GM21619 (cell line): ENCODE measurements at regions not wholly inside any gene's neighbourhood (a gene's known extent, or its start where the extent isn't known, plus 50 kb on each side); places are given as distances from the start of the nearest gene placed in this dataset.
A peak's percentile ranks its signal among the peaks of the same experiment; 100 is the strongest.

Source experiments
- ATAC-seq: cut with Tn5 transposase; IDR thresholded peaks from one replicate; pipeline ENCODE4 v1.9.1; 2021; ENCODE audit not compliant: unreplicated experiment

DNA sequence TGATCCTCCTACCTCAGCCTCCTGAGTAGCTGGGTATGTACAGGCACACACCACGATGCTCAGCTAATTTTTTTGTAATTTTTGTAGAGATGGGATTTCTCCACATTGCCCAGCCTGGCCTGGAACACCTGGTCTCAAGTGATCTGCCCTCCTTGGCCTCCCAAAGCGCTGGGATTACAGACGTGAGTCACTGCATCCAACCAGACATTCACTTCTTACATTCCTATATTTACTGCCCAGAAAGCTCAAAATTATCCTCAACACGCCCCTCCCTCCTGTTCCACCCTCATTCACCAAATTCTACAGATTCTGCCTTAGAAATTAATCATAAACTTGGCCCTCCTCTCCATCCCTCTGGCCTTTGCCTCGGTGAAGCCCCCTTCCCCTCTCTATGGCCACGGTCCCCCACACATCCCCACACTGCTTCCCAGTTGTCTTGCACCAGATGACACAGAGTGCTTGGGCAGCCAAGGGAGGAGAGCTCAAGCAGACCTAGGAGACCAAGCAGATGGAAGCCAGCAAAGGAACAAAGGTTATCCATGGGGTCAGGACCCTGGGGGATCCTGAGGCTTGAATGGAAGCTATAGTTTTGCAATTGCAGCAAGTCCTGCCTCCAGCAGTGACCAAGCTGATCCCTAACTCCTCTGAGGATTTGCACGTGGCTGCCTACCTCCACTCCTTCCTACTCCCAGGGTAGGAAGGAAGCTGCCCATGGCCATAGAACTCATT is 213.2 kb upstream of the FOXN3 start:
- ATAC-seq: no peak

DNA sequence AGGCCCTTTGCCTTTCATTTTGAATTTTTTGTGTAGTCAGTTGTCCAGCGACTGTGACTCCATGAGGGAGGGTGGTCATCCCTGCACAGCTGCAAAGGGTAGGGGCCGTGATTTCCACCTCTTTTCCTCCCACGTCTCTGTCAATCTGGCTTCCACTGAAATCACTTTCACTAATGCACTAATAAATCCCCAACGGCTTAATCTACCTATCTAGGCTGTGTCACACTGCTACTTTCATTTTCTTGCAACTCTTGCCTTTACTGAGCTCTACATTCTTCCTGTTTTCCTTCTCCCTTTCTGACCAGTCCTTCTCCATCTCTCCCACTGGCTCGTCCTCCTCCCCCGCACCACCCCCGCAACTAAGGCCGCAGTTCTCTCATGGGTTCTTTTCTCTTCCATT is 212.3 kb upstream of the FOXN3 start:
- ATAC-seq: no peak

DNA sequence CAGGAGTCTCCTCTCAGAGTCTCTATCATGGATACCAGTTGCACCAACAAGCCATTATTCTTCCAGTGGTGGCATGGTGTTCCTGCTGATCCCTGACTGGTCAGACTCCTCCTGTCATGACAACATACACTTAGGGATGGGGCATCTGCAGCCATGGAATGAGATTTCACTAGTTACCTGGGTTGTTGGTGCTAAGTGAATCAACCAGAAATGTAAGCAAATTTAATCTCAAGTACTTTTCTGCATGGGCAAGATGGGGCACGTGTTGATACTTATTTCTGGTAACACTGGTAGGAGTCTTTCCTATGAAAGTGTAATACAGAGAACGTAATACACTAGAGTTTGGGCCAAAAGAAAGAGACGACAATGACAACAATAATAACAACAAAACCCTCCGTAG is 211.5 kb upstream of the FOXN3 start:
- no peak for ATAC-seq

DNA sequence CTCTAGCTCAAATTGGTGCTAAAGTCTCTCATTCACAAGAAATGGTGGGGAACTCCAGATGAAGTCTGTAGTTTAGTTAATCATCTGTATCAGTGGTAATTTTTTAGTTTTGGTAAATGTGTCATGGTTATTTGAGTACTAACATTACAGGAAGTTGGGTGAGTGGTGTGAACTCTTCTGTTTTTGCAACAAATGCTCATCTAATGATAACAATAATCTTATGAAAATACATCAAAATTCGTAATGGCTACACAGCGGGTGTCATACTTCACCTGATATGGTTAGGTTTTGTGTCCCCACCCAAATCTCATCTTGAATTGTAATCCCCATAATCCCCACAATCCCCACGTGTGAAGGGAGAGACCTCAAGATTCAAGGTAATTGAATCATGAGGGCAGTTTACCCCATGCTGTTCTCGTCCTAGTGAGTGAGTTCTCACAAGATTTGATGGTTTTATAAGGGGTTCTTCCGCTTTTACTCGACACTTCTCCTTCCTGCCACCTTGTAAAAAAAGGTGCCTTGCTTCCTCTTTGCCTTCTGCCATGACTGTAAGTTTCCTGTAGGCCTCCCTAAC is 209.3 kb upstream of the FOXN3 start:
- ATAC-seq: peak; percentile 34

- ATAC-seq: no peak
These were observed 208.7 kb upstream of the FOXN3 start for GRCh38 chr14:89625731-89626232.

DNA sequence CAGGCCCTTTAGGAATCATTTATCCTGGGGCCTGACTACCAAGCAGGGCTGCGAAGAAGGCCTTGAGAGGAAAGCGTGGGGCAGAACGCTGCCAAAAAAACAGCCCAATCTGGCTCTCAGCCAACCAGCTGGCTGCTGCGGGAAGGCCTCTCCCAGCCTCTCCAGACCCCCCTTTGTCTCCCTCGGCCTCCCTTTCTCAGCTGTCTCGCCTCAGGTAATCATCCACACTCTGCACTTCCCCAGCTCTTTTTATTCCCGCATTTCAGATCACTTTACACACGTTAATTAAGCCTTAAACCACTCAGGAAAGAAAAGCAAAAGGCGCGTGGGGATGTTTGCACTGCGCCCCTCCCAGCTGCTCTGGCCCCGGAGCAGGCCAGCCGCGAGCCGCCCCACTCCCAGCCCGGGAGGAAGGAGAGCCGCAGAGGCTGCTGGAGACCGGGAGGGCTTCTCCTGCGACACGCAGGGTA is 208.2 kb upstream of the FOXN3 start:
- no peak for ATAC-seq

DNA sequence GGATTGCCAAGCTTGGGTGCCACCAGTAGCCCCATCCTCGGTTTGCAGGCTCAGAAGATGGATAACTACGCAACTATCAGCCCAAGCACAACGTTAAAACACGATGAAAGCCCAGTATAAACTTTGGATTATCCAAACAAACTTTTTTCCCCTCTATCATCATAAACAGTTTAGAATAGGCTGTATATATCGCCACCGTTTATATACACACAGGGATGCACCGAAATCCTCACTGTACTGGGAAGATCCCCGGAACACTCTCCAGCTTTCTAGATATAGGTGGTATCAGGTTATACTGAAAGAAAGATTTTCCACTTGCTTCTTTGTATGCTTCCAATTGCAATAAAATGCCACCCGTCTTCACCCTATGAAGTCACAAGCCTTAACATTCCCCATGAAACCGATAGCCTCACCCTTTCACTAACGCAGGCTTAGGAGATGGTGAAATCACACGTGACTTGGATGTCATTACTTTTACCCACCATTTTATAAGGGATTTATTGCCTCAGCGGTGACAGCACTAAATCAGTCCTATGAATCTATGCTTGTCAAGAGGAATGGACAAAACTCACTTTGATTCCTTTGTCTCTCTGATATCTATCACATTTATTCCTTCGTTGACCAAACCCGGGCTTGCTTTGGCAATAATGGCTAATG is 207.6 kb upstream of the FOXN3 start:
- no peak for ATAC-seq

- ATAC-seq: no peak
These were observed 205.0 kb upstream of the FOXN3 start for GRCh38 chr14:89621791-89622638.

DNA sequence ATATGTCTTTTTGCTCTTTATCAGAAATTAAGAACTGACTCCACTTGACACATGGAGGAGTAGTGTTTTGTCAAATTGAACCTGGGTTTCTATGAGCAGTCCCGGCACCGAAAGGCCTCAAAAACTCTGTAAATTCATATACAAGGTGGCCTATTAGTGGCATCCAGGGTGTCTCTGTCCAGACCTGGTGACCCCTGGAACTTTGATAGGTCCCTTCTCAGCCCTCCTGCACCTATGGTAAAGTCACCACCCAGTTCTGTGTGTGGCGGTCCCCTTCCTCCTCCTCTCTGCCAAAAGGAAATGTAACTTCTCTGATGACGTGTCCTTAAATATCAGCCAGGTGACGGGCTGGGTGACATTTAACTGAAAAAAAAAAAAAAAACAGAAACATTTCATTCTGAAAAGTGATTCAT is 204.0 kb upstream of the FOXN3 start:
- ATAC-seq: no peak

DNA sequence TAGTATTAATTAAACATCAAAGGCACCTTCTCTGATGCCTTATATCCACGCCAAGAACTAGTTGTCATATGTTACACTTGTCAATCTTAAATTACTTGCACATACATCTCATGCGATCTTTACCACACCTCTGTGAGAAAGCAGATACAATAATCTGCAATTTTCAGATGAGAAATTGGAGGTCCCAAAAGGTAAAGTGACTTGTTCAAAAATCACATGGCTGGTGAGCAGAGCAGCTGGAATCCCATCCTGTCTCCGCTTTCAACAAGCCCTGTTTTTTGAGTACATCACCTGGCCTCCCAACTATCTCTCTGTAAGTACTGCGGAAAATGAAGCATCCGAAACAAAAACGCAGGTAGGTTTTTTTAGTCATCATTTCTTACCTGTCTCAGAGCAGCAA is 203.4 kb upstream of the FOXN3 start:
- ATAC-seq: no peak

GRCh38 chr14:89619596-89619995 is 202.6 kb upstream of the FOXN3 start:
- ATAC-seq: no peak

- ATAC-seq: peak; percentile 68
These were observed 201.9 kb upstream of the FOXN3 start for GRCh38 chr14:89618811-89619551.

DNA sequence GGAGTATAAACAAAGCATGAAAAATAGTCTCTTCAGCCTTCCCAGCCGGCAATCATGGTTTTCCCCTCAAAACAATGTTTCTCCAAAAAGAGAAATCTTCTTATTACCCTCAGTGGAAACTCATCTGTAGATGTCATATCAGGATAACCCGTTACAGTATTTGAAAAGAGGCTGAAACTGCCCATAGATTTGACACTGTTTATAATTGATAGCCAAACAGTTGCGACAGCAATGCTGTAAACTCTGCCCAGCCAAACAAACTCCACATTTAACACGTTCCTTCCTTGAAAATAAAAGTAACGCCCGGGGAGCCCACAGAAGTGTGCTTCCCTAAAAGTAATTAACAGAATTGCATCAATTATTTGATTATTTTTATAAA is 201.3 kb upstream of the FOXN3 start:
- no peak for ATAC-seq

DNA sequence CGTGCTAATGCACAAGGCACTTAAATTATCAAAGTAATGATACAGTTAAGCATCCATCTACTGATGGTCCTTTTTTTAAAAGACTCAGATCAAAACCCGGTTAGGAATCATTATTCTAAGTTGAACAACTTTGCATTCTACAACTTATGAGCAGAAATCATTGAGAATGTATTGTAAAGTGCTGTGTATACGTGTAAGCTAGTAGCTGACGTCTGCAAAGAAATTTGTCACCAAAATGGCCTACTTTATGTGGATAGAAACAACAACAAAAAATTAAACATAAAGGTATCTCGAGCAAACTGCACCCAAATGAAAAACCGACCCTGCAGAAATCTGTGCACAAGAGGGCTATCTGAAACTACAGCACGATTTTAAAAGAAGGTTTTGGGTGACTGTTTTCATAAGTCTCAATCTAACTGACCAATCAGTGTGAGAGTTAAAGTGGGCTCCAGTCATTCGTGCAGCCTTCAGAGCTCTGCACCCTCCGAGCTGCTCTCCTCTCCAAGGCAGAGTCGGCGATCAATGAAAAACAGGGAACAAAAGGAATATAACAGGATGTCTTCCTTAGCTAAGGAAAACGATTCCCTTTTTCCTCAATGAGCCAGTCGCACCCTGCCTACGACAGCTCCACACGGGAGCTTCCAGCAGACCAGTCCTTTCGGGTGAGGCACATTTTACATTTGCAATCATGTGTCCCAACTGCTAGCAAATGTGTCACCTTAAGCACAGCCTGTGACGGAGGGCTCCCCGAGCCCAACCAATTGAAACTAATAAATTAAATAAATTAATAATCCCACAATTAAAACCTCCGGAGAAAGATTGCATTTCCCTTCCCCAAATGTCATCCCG is 200.7 kb upstream of the FOXN3 start:
- ATAC-seq: no peak

GRCh38 chr14:89616852-89617341 is 199.9 kb upstream of the FOXN3 start:
- ATAC-seq: peak; percentile 39

DNA sequence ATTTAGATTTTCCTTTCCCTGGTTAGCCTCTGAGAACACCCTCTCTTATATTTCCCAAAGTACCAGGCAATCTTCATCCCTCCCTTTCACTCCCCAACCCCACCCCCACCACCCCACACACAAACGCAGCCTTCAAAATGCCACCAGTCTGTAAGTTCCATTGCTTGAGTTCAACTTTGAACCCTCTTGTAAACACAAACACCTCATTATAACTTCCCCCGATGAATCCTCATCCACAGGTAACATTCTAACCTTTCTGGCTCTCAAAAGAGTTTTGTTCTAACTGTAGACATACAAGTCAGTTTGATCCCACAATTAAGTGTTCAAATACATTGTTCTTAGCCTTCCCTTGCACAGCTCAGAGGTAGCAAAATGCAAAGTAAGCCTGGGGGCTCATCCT is 199.4 kb upstream of the FOXN3 start:
- ATAC-seq: no peak

DNA sequence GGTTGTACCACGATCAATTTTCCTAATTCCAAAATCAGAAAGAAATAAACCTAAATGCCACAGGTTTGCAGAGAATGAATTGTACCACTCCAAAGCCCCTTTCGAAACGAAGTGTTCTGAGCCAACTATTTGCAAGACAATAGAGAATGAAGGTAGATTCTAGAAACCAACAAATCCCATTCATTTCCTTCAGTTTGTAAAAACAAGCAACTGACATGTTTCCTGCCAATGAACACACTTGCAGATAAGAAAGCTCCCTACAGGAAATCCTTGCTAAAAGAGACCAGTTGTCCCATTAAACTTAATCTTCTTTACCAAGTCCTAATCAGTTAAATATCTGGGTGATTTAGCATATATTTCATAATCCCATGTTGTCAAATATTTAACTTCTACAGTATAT is 198.4 kb upstream of the FOXN3 start:
- no peak for ATAC-seq

DNA sequence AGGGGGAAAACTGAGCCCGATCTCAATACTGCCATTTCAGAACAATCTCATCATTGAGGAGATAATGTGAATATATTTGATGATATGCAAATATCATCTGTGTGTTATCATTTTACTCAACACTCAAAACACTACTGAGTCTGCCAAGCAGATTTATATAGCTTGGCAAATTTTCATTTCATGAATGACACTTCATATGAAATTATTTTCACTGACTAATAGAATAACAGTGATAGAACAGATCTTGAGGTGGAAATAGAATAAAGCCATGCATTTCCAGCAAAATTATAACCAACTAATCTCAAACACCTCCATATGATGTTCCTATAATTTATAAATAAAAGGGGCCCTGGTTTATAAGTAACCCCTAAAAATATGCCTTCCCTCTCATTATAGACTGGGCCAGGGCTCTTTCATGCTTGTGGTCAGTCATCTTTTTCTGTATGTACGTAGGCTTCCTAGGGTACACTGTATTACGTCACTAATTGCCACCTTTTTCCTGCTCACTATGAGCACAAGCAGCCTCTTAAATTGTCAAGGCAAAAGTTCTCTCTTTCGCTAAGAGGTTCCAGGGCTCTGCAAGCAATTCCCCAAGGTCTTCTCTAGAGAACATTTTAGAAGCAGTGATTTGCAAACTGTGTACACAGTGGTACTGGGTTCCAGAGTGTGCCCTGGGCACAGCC is 197.1 kb upstream of the FOXN3 start:
- no peak for ATAC-seq
